OCI-LY3 (cell line): ENCODE measurements at regions not wholly inside any gene's neighbourhood (a gene's known extent, or its start where the extent isn't known, plus 50 kb on each side); places are given as distances from the start of the nearest gene placed in this dataset.

Source experiments
- EZH2phosphoT487 ChIP-seq: fragments of 200-600 bp; shearing (Covaris generic); IDR thresholded peaks from 2 replicates; pipeline ENCODE4 v1.6.1; 2018; ENCODE audit warnings: antibody characterized with exemption, mixed run types, low read depth
- TF ChIP-seq, protein P1 (sequence below): fragments of 200-600, 300-600 bp; sonication (generic); IDR thresholded peaks from 2 replicates; pipeline ENCODE4 v1.5.1; 2014; ENCODE audit warnings: antibody characterized with exemption, low read length, low read depth

DNA sequence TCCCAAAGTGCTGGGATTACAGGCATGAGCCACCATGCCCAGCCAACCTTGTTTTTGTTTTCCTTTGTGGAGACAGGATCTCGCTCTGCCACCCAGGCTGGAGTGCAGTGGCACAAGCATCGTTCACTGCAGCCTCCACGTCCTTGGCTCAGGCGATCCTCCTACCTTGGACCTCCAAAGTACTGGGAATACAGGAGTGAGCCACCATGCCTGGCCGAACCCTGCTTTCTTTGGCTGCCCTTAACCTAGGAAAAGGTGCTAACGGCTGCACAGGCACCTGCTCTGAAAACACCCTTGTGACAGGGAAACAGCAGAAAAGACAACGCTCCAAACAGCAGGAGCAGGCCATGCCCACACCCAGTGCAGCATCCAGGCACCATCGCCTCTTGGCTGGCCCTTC lies 71.9 kb downstream of the OAT start:
- TF ChIP-seq, protein P1, sequence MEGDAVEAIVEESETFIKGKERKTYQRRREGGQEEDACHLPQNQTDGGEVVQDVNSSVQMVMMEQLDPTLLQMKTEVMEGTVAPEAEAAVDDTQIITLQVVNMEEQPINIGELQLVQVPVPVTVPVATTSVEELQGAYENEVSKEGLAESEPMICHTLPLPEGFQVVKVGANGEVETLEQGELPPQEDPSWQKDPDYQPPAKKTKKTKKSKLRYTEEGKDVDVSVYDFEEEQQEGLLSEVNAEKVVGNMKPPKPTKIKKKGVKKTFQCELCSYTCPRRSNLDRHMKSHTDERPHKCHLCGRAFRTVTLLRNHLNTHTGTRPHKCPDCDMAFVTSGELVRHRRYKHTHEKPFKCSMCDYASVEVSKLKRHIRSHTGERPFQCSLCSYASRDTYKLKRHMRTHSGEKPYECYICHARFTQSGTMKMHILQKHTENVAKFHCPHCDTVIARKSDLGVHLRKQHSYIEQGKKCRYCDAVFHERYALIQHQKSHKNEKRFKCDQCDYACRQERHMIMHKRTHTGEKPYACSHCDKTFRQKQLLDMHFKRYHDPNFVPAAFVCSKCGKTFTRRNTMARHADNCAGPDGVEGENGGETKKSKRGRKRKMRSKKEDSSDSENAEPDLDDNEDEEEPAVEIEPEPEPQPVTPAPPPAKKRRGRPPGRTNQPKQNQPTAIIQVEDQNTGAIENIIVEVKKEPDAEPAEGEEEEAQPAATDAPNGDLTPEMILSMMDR, result no peak
- no peak for TF ChIP-seq EZH2phosphoT487
